ENCODE measurements at regions not wholly inside any gene's neighbourhood (a gene's known extent, or its start where the extent isn't known, plus 50 kb on each side); places are given as distances from the start of the nearest gene placed in this dataset.

- DNase-seq = no peak
Measured at GRCh38 chr13:39100996-39101738, 62.9 kb downstream of the NHLRC3 start.

GRCh38 chr13:39102981-39103490 lies 64.8 kb downstream of the NHLRC3 start:
- no peak for DNase-seq

- no peak for DNase-seq
Measured at GRCh38 chr13:39105110-39105509, 66.9 kb downstream of the NHLRC3 start.

- no peak for DNase-seq
Measured at GRCh38 chr13:39106216-39107005, 68.2 kb downstream of the NHLRC3 start.

- DNase-seq = no peak
Measured at GRCh38 chr13:39107561-39107960, 69.3 kb downstream of the NHLRC3 start.

GRCh38 chr13:39108783-39109182 lies 70.5 kb downstream of the NHLRC3 start:
- no peak for DNase-seq

GRCh38 chr13:39110518-39111097 lies 72.4 kb downstream of the NHLRC3 start:
- DNase-seq = no peak

- no peak for DNase-seq
Measured at GRCh38 chr13:39111145-39111544, 72.9 kb downstream of the NHLRC3 start.

- no peak for DNase-seq
Measured at GRCh38 chr13:39119422-39119821, 81.2 kb downstream of the NHLRC3 start.

GRCh38 chr13:39123578-39123977 lies 85.3 kb downstream of the NHLRC3 start:
- DNase-seq = no peak

- no peak for DNase-seq
Measured at GRCh38 chr13:39129213-39129612, 91.0 kb downstream of the NHLRC3 start.

- no peak for DNase-seq
Measured at GRCh38 chr13:39130301-39130700, 92.0 kb downstream of the NHLRC3 start.

GRCh38 chr13:39132286-39133230 lies 94.3 kb downstream of the NHLRC3 start:
- no peak for DNase-seq

- DNase-seq = no peak
Measured at GRCh38 chr13:39133781-39134180, 95.5 kb downstream of the NHLRC3 start.

GRCh38 chr13:39134574-39134973 lies 96.3 kb downstream of the NHLRC3 start:
- no peak for DNase-seq

- DNase-seq = no peak
Measured at GRCh38 chr13:39144391-39144790, 106.1 kb downstream of the NHLRC3 start.

- no peak for DNase-seq
Measured at GRCh38 chr13:39144941-39145533, 106.8 kb downstream of the NHLRC3 start.

GRCh38 chr13:39148513-39148961 lies 110.3 kb downstream of the NHLRC3 start:
- no peak for DNase-seq

- no peak for DNase-seq
Measured at GRCh38 chr13:39149896-39150295, 111.6 kb downstream of the NHLRC3 start.

GRCh38 chr13:39154041-39154440 lies 115.8 kb downstream of the NHLRC3 start:
- DNase-seq = no peak

GRCh38 chr13:39159393-39159792 lies 121.1 kb downstream of the NHLRC3 start:
- no peak for DNase-seq

- no peak for DNase-seq
Measured at GRCh38 chr13:39159846-39160370, 121.7 kb downstream of the NHLRC3 start.

All from CD4-positive, alpha-beta T cell treated with Interleukin-4 for 4 hours (primary cell).